ENCODE measurements at regions not wholly inside any gene's neighbourhood (a gene's known extent, or its start where the extent isn't known, plus 50 kb on each side); places are given as distances from the start of the nearest gene placed in this dataset.

DNA sequence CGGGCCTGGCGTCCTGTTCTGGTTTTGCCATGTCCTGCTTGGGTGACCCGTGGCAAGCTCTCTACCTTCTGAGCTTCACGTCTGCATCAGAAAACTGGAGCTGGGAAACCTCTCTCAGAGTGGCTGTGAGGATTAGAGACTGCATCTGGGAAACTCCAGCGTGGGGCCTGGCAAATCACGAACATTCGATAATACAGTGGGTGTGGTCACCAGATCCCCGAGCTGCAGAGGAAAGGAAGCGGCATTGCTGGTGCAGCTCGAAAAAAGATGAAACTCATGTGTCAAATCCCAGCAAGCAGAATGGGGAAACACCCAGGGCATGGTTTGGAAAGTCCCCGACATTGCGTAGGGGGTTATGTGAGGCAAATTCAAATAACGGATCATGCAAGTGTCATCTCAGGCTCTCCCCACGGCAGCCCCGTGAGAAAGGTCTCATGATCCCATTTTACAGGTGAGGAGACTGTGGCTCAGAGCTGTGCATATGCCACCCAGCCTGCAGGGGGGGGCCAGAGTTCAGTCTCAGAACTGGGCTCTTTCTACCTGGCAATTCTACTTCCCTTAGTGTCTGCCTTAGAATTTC lies 98.1 kb upstream of the VRK1 start:
- Histone ChIP-seq H3K4me1 (no peaks in the 10 kb centered on the region), H3K27ac (no peak overlapping the region), H3K4me3 (no peak overlapping the region), H3K27me3 (no peaks in the 10 kb centered on the region), H3K9me3 (no peaks in the 10 kb centered on the region), H3K36me3 (no peaks in the 10 kb centered on the region)
- no peak for TF ChIP-seq POLR2A (IDR thresholded peaks at IDR 0.05)
- TF ChIP-seq, protein P1, sequence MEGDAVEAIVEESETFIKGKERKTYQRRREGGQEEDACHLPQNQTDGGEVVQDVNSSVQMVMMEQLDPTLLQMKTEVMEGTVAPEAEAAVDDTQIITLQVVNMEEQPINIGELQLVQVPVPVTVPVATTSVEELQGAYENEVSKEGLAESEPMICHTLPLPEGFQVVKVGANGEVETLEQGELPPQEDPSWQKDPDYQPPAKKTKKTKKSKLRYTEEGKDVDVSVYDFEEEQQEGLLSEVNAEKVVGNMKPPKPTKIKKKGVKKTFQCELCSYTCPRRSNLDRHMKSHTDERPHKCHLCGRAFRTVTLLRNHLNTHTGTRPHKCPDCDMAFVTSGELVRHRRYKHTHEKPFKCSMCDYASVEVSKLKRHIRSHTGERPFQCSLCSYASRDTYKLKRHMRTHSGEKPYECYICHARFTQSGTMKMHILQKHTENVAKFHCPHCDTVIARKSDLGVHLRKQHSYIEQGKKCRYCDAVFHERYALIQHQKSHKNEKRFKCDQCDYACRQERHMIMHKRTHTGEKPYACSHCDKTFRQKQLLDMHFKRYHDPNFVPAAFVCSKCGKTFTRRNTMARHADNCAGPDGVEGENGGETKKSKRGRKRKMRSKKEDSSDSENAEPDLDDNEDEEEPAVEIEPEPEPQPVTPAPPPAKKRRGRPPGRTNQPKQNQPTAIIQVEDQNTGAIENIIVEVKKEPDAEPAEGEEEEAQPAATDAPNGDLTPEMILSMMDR (IDR thresholded peaks at IDR 0.05) = no peak
- no peak for DNase-seq

DNA sequence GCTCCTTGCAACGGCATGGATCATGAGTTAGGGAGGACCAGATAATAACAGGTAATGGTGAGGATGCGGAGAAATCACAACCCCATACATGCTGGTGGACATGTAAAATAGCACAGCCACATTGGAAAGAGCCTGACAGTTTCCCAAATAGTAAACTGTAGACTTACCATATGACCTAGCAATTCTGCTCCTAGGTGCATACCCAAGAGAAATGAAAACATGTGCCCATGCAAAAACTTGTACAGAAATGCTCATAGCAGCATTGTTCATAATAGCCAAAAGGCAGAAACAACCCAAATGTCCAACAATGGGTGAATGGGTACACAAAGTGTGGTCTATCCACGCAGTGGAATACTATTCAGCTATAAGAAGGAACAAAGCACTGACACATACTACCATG lies 97.5 kb upstream of the VRK1 start:
- no peak for TF ChIP-seq POLR2A (IDR thresholded peaks at IDR 0.05)
- TF ChIP-seq, protein P1 (IDR thresholded peaks at IDR 0.05) = no peak
- Histone ChIP-seq H3K36me3 (no peaks in the 10 kb centered on the region), H3K27me3 (no peaks in the 10 kb centered on the region), H3K4me3 (no peak overlapping the region), H3K9me3 (no peaks in the 10 kb centered on the region), H3K27ac (no peak overlapping the region), H3K4me1 (no peaks in the 10 kb centered on the region)
- no peak for DNase-seq

DNA sequence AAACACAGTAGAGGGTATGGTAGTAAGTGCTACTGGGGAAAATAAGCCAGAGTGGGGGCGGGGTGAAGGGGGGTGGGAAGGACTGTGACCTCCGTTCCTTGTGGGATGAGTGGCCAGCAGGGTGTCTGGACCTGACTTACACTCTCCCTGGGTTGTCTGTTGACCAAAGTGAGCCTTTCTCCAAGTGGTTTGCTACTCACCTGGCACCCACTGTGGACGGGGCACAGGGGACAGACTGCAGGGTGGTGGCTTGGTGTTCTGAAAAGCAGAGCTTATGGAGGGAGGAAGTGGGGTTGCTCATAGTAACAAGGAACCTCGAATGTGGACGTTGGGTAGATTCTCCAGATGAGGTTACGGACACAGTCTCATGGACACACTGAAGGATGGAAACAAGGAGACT lies 94.4 kb upstream of the VRK1 start:
- Histone ChIP-seq H3K27me3 (no peaks in the 10 kb centered on the region), H3K4me3 (no peak overlapping the region), H3K27ac (no peak overlapping the region), H3K4me1 (no peaks in the 10 kb centered on the region), H3K9me3 (no peaks in the 10 kb centered on the region), H3K36me3 (no peaks in the 10 kb centered on the region)
- no peak for DNase-seq
- TF ChIP-seq, protein P1 (IDR thresholded peaks at IDR 0.05) = no peak
- no peak for TF ChIP-seq POLR2A (IDR thresholded peaks at IDR 0.05)

DNA sequence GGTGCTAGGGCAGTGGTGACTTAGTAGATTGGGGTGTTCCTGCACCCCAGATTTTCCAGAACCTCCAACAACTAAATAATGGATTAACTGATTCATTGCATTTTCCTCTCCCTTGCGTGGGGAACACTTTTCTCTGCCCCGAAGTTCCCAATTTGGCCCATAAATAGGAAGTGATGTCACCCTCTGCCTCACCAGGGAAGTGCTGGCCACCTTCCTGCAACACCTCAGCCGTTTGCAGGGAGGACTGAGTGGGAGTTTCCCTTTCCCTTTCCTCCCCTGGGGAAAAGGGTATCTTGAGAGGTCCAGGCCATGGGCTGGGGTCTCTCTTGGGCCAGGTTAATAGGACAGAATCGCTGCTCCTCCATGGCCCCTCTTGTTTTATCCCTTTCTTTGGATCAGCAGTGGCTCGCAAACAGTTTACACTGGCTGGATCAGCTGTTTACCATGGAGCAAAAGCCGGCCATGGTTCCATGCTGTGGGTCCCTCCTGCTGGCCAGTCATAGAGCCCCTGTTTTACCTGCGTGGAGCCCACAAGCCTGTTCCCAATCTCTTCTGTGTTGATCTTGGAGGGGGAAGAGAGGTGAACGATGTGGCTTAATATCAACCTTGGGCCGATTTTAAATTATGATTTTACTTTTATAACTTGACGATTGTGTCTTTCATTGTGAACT lies 91.6 kb upstream of the VRK1 start:
- Histone ChIP-seq H3K9me3 (no peaks in the 10 kb centered on the region), H3K4me1 (no peaks in the 10 kb centered on the region), H3K27me3 (no peaks in the 10 kb centered on the region), H3K36me3 (no peaks in the 10 kb centered on the region), H3K27ac (no peak overlapping the region), H3K4me3 (no peak overlapping the region)
- no peak for DNase-seq
- no peak for TF ChIP-seq POLR2A (IDR thresholded peaks at IDR 0.05)
- TF ChIP-seq, protein P1 (IDR thresholded peaks at IDR 0.05) = no peak

DNA sequence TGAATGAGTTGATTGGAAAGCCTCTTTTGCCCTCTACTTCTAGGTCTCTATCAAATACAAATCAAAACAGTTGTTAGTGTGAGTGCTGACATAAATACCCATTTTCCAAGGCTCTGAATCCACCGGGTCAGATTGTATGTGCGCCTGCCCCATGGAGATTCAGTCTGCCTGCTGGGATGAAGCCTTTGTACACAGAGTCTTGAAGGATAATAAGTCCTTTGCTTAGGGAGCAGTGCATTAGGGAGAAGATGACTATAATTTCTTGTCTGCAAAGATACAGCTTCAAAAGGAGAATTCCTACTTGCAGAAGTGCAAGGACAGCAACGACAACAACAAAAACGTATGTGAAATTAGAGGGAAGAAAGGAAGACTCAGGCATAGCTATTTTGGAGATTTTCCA lies 90.3 kb upstream of the VRK1 start:
- H3K27me3 ChIP-seq = no peaks in the 10 kb centered on the region
- no peak for TF ChIP-seq POLR2A (IDR thresholded peaks at IDR 0.05)
- TF ChIP-seq, protein P1 (IDR thresholded peaks at IDR 0.05) = no peak
- H3K4me1 ChIP-seq = no peaks in the 10 kb centered on the region
- DNase-seq = no peak
- no peaks in the 10 kb centered on the region for H3K9me3 ChIP-seq
- H3K36me3 ChIP-seq = no peaks in the 10 kb centered on the region
- H3K27ac ChIP-seq = no peak overlapping the region
- H3K4me3 ChIP-seq = no peak overlapping the region
